IMR-90 (cell line): ENCODE measurements at regions not wholly inside any gene's neighbourhood (a gene's known extent, or its start where the extent isn't known, plus 50 kb on each side); places are given as distances from the start of the nearest gene placed in this dataset.
A peak's percentile ranks its signal among the peaks of the same experiment; 100 is the strongest.

Experiments
- ATAC-seq: fragments of 200-7000 bp; cut with Tn5 transposase; 2 replicates; pipeline ENCODE4 v1.9.1; 2020; ENCODE audit warnings: low read depth, mild to moderate bottlenecking, moderate library complexity
- BruUV-seq: library from RNA; stranded (reverse); fragments of 400-500 nt; replicated peaks from 2 replicates; lab custom pipeline; 2021; lab: Mats Ljungman, UMichigan
- CTCF ChIA-PET: fragments of 300-600 bp; formaldehyde crosslinking; extraction: SDS; loops from one replicate; lab custom pipeline; 2021; ENCODE audit warnings: antibody characterized with exemption; lab: Yijun Ruan, JAX
- POLR2A ChIA-PET: fragments of 300-600 bp; sonication (Branson Sonifier 250); formaldehyde crosslinking; loops from one replicate; lab custom pipeline; 2022; ENCODE audit warnings: antibody characterized with exemption; ENCODE audit not compliant: unreplicated experiment; lab: Charles Lee
- DNase-seq: peaks from one replicate; pipeline ENCODE4 v3.0.0; 2013
- H2AFZ ChIP-seq: replicated peaks from 2 replicates; pipeline ENCODE3; 2013; ENCODE audit warnings: low read length, mild to moderate bottlenecking; ENCODE audit not compliant: poor library complexity
- H2AK5ac ChIP-seq: 2 replicates; pipeline ENCODE4 v1.6.1; 2013; ENCODE audit warnings: low read depth, low read length, inconsistent platforms
- H2AK9ac ChIP-seq: replicated peaks from 2 replicates; pipeline ENCODE3; 2013; ENCODE audit warnings: mild to moderate bottlenecking, low read depth, low read length, moderate library complexity; ENCODE audit not compliant: poor library complexity
- H2BK120ac ChIP-seq: 2 replicates; pipeline ENCODE4 v1.6.1; 2013; ENCODE audit warnings: low read depth, low read length, inconsistent platforms
- H2BK15ac ChIP-seq: 3 replicates; pipeline ENCODE4 v1.6.1; 2013; ENCODE audit warnings: low read depth, low read length, inconsistent platforms
- H2BK20ac ChIP-seq: 2 replicates; pipeline ENCODE4 v1.6.1; 2013; ENCODE audit warnings: low read depth, mild to moderate bottlenecking, inconsistent platforms, low read length, moderate library complexity
- H2BK5ac ChIP-seq: 2 replicates; pipeline ENCODE4 v1.6.1; 2013; ENCODE audit warnings: mild to moderate bottlenecking, low read depth, low read length, inconsistent platforms; ENCODE audit not compliant: poor library complexity, severe bottlenecking
- H3K14ac ChIP-seq: replicated peaks from 2 replicates; pipeline ENCODE4 v1.6.1; 2013; ENCODE audit warnings: low read depth, low read length, inconsistent platforms
- H3K18ac ChIP-seq: 2 replicates; pipeline ENCODE4 v1.6.1; 2013; ENCODE audit warnings: low read depth, low read length, control low read depth
- H3K23ac ChIP-seq: 2 replicates; pipeline ENCODE4 v1.6.1; 2013; ENCODE audit warnings: low read depth, low read length, inconsistent platforms
- H3K27ac ChIP-seq: 2 replicates; pipeline ENCODE4 v1.5.1; 2013; ENCODE audit warnings: mild to moderate bottlenecking, control low read depth, low read length; ENCODE audit not compliant: insufficient read depth
- H3K27me3 ChIP-seq: 2 replicates; pipeline ENCODE4 v1.6.1; 2013; ENCODE audit warnings: low read length; ENCODE audit not compliant: control insufficient read depth, insufficient read depth
- H3K36me3 ChIP-seq: 2 replicates; pipeline ENCODE4 v1.6.1; 2013; ENCODE audit warnings: low read length, mixed read lengths; ENCODE audit not compliant: control insufficient read depth, insufficient read depth
- H3K4ac ChIP-seq: 2 replicates; pipeline ENCODE4 v1.6.1; 2013; ENCODE audit warnings: low read depth, low read length, inconsistent platforms
- H3K4me1 ChIP-seq: 2 replicates; pipeline ENCODE4 v1.6.1; 2013; ENCODE audit warnings: low read length, mixed read lengths; ENCODE audit not compliant: control insufficient read depth, insufficient read depth
- H3K4me2 ChIP-seq: 2 replicates; pipeline ENCODE4 v1.6.1; 2013; ENCODE audit warnings: low read depth, mild to moderate bottlenecking, control low read depth, low read length, moderate library complexity
- H3K4me3 ChIP-seq: 2 replicates; pipeline ENCODE4 v1.5.1; 2013; ENCODE audit warnings: low read depth, mild to moderate bottlenecking, control low read depth, low read length, moderate library complexity; ENCODE audit not compliant: insufficient read depth
- H3K56ac ChIP-seq: 2 replicates; pipeline ENCODE4 v1.6.1; 2013; ENCODE audit warnings: low read length, inconsistent platforms; ENCODE audit not compliant: insufficient read depth; ENCODE audit errors: extremely low read depth
- H3K79me1 ChIP-seq, 2 experiments: 2 replicates each; pipeline ENCODE4 v1.6.1; 2013; ENCODE audit warnings: low read length in 2 of 2, inconsistent platforms in 1 of 2, low read depth in 1 of 2
- H3K9ac ChIP-seq: 2 replicates; pipeline ENCODE4 v1.6.1; 2013; ENCODE audit warnings: low read depth, low read length, control low read depth
- H3K9me1 ChIP-seq: 2 replicates; pipeline ENCODE4 v1.6.1; 2013; ENCODE audit warnings: low read length, inconsistent platforms; ENCODE audit not compliant: insufficient read depth
- H3K9me3 ChIP-seq: 2 replicates; pipeline ENCODE4 v1.6.1; 2013; ENCODE audit warnings: low read length; ENCODE audit not compliant: control insufficient read depth, insufficient read depth
- H4K20me1 ChIP-seq: 2 replicates; pipeline ENCODE4 v1.6.1; 2013; ENCODE audit warnings: low read length, inconsistent platforms; ENCODE audit not compliant: insufficient read depth
- H4K5ac ChIP-seq: 2 replicates; pipeline ENCODE4 v1.6.1; 2013; ENCODE audit warnings: mild to moderate bottlenecking, low read depth, low read length, control low read depth
- H4K8ac ChIP-seq, 2 experiments: 2 replicates each; pipeline ENCODE4 v1.6.1; 2013; ENCODE audit warnings: low read depth in 2 of 2, low read length in 2 of 2, control low read depth in 1 of 2, inconsistent platforms in 1 of 2
- H4K91ac ChIP-seq: 2 replicates; pipeline ENCODE4 v1.6.1; 2013; ENCODE audit warnings: low read depth, low read length, inconsistent platforms; ENCODE audit not compliant: insufficient read depth
- CEBPB ChIP-seq: IDR thresholded peaks from 2 replicates; pipeline ENCODE4 v1.6.1; 2012; ENCODE audit warnings: low read depth, low read length, improper control_type of control experiment
- CTCF ChIP-seq: conservative IDR thresholded peaks from 2 replicates; pipeline ENCODE4 v1.5.1; 2012; ENCODE audit warnings: mild to moderate bottlenecking, low read depth, low read length, improper control_type of control experiment
- ELK1 ChIP-seq: fragments of 150-350 bp; IDR thresholded peaks from 2 replicates; pipeline ENCODE4 v1.6.1; 2016; ENCODE audit warnings: low read depth, mild to moderate bottlenecking, low read length, moderate library complexity, borderline replicate concordance
- FOS ChIP-seq: fragments of 150-350 bp; IDR thresholded peaks from 2 replicates; pipeline ENCODE4 v1.6.1; 2016; ENCODE audit warnings: low read depth, low read length
- MAFK ChIP-seq: IDR thresholded peaks from 2 replicates; pipeline ENCODE4 v1.6.1; 2012; ENCODE audit warnings: low read depth, low read length, improper control_type of control experiment
- MAZ ChIP-seq: IDR thresholded peaks from 2 replicates; pipeline ENCODE4 v1.6.1; 2012; ENCODE audit warnings: low read depth, mild to moderate bottlenecking, low read length, improper control_type of control experiment, moderate library complexity, borderline replicate concordance
- MXI1 ChIP-seq: IDR thresholded peaks from 2 replicates; pipeline ENCODE4 v1.6.1; 2012; ENCODE audit warnings: low read depth, mild to moderate bottlenecking, low read length, moderate library complexity, borderline replicate concordance
- NFE2L2 ChIP-seq: fragments of 150-350 bp; IDR thresholded peaks from 2 replicates; pipeline ENCODE4 v1.6.1; 2016; ENCODE audit warnings: low read depth, mild to moderate bottlenecking, low read length
- RCOR1 ChIP-seq: IDR thresholded peaks from 2 replicates; pipeline ENCODE4 v1.6.1; 2012; ENCODE audit warnings: mild to moderate bottlenecking, low read length, improper control_type of control experiment; ENCODE audit not compliant: insufficient replicate concordance
- SMC3 ChIP-seq: fragments of 150-350 bp; IDR thresholded peaks from 2 replicates; pipeline ENCODE4 v1.6.1; 2016; ENCODE audit warnings: low read depth, mild to moderate bottlenecking, antibody characterized with exemption, low read length, moderate library complexity
- USF2 ChIP-seq: fragments of 150-350 bp; IDR thresholded peaks from 2 replicates; pipeline ENCODE4 v1.6.1; 2017; ENCODE audit warnings: mild to moderate bottlenecking, antibody characterized with exemption, low read length, low read depth
- WGBS, 2 experiments: methylation state at CpG; one replicate each; pipeline versions ENCODE4 v1.1.5 to v1.1.7; 2013; ENCODE audit warnings: missing lambda C conversion rate in 2 of 2; ENCODE audit not compliant: insufficient read length in 1 of 2; ENCODE audit errors: extremely low coverage in 2 of 2; 5-methylcytosine and 5-hydroxymethylcytosine counted together
- dilution Hi-C: fragments of 300-500 bp; cut with HindIII; formaldehyde crosslinking; loops from one replicate; pipeline ENCODE4 v1.14.3; 2018; ENCODE audit warnings: low sequenced_read_pairs; ENCODE audit not compliant: unreplicated experiment
- in situ Hi-C: fragments of 300-500 bp; cut with MboI; formaldehyde crosslinking; loops from 3 replicates; pipeline ENCODE4 v1.14.3; 2019; ENCODE audit warnings: low sequenced_read_pairs, inconsistent platforms, mixed read lengths
- intact Hi-C: fragments of 100-400 bp; cut with micrococcal nuclease; formaldehyde crosslinking; loops from 2 replicates; pipeline ENCODE4 v1.10.0; 2022

GRCh38 chr5:96318569-96319110 is 114.4 kb downstream of the PCSK1 start:
- H3K27me3 ChIP-seq, result no peaks in the 10 kb centered on the region
- no peak overlapping the region for H3K4me3 ChIP-seq
- dilution Hi-C loops, result no loop called here
- peak overlapping the region; percentile 49; the same call in 1 of the 2 replicates for H3K23ac ChIP-seq
- H3K9me3 ChIP-seq, result no peaks in the 10 kb centered on the region
- peaks cover 8% of the 10 kb centered on the region for H3K9me1 ChIP-seq
- peak overlapping the region; percentile 14 for H2BK5ac ChIP-seq
- CTCF ChIA-PET, result no interaction called here
- peak overlapping the region; percentile 71 for H3K18ac ChIP-seq
- H4K5ac ChIP-seq, result peak overlapping the region; percentile 83
- ATAC-seq, result no peak
- no peak overlapping the region for H2AFZ ChIP-seq
- no peak for DNase-seq
- no CpG with 5 or more reads among the region's 1 CpG for WGBS, 2 experiments
- peak overlapping the region in 1 of 2 experiments; percentile 39; a peak in 2 of 4 replicates for H4K8ac ChIP-seq
- peak overlapping the region; percentile 64; the same call in 1 of the 2 replicates for H2BK20ac ChIP-seq
- H3K4ac ChIP-seq, result peak overlapping the region; percentile 79
- H3K4me2 ChIP-seq, result no peak overlapping the region
- H2BK120ac ChIP-seq, result peak overlapping the region; percentile 73
- H4K20me1 ChIP-seq, result no peaks in the 10 kb centered on the region
- H2AK5ac ChIP-seq, result peak overlapping the region; percentile 44; the same call in 1 of the 2 replicates
- H3K27ac ChIP-seq, result no peak overlapping the region
- H4K91ac ChIP-seq, result peak overlapping the region; percentile 60; the same call in 1 of the 2 replicates
- no peaks in the 10 kb centered on the region; a peak in 1 of 4 replicates for H3K79me1 ChIP-seq
- POLR2A ChIA-PET, result no interaction called here
- in situ Hi-C loops, result loop anchor here (25.0 kb wide), 1 partner anchor 681 kb away; the partner anchor contains the start of gene RFESD
- H3K14ac ChIP-seq, result peak overlapping the region; percentile 54
- H3K9ac ChIP-seq, result no peak overlapping the region
- peak overlapping the region; percentile 82; the same call in 2 of the 3 replicates for H2BK15ac ChIP-seq
- TF ChIP-seq SMC3 (no peak), MAFK (no peak), ELK1 (no peak), MAZ (no peak), FOS (no peak), NFE2L2 (no peak), CEBPB (no peak), MXI1 (no peak), CTCF (no peak), USF2 (no peak), RCOR1 (no peak)
- peaks cover 17% of the 10 kb centered on the region for H3K4me1 ChIP-seq
- BruUV-seq, result no TSS peak
- H3K36me3 ChIP-seq, result no peaks in the 10 kb centered on the region
- intact Hi-C loops, result no loop called here
- H3K56ac ChIP-seq, result no peak overlapping the region; the same call in 1 of the 2 replicates
- H2AK9ac ChIP-seq, result no peak overlapping the region
